Erythroblast (primary cell): ENCODE measurements at regions not wholly inside any gene's neighbourhood (a gene's known extent, or its start where the extent isn't known, plus 50 kb on each side); places are given as distances from the start of the nearest gene placed in this dataset.

ENCODE experiments used
- GATA1 ChIP-seq: IDR thresholded peaks from 2 replicates; pipeline ENCODE4 v1.6.1; 2011; ENCODE audit warnings: low read depth, mild to moderate bottlenecking, control low read depth, low read length, moderate library complexity
- POLR2A ChIP-seq: IDR thresholded peaks from 2 replicates; pipeline ENCODE4 v1.6.1; 2011; ENCODE audit warnings: mild to moderate bottlenecking, low read length

- no peak for TF ChIP-seq POLR2A
- TF ChIP-seq GATA1, result no peak
These were observed 147.5 kb upstream of the TSHZ2 start for GRCh38 chr20:52824494-52825216.
